A549 (cell line): ENCODE measurements at regions not wholly inside any gene's neighbourhood (a gene's known extent, or its start where the extent isn't known, plus 50 kb on each side); places are given as distances from the start of the nearest gene placed in this dataset.

Experiments used
- ATAC-seq, 2 experiments: fragments of 200-7000 bp in 1 of 2; fragments of >200 bp in 1 of 2; cut with Nextera tagmentation in 1 of 2; cut with Tn5 transposase in 1 of 2; 3 replicates each; pipeline versions ENCODE4 v1.8.0 to v1.9.1; 2018 to 2020; ENCODE audit warnings: mild to moderate bottlenecking in 1 of 2, moderate library complexity in 1 of 2
- CTCF ChIA-PET: fragments of 300-600 bp; sonication (Branson Sonifier 250); formaldehyde crosslinking; extraction: SDS; loops from one replicate; lab custom pipeline; 2021; ENCODE audit warnings: antibody characterized with exemption, inconsistent platforms; lab: Yijun Ruan, JAX
- POLR2A ChIA-PET: fragments of 350-600 bp; formaldehyde crosslinking; extraction: SDS; loops from one replicate; lab custom pipeline; 2021; ENCODE audit warnings: antibody characterized with exemption, inconsistent platforms; lab: Yijun Ruan, JAX
- DNase-seq, 2 experiments: peaks; one replicate each; pipeline versions ENCODE4 v3.0.0 to v3.0.0-alpha.2; 2011 to 2016; ENCODE audit warnings: low read depth in 1 of 2, low spot score in 1 of 2
- FAIRE-seq: peaks from 2 replicates; lab custom pipeline; 2011; peaks lifted over from hg19 to GRCh38; lab: Jason Lieb, UNC
- H3K27ac ChIP-seq, 2 experiments: fragments of >200 bp; sonication (Bioruptor Twin); formaldehyde crosslinking; 3 replicates each; pipeline ENCODE4 v1.5.1; 2016 to 2017
- H3K4me1 ChIP-seq: fragments of >200 bp; sonication (Bioruptor Twin); formaldehyde crosslinking; 3 replicates; pipeline ENCODE4 v1.6.1; 2016
- H3K4me2 ChIP-seq: fragments of >200 bp; sonication (Bioruptor Twin); formaldehyde crosslinking; 3 replicates; pipeline ENCODE4 v1.6.1; 2016
- H3K4me3 ChIP-seq: fragments of >200 bp; sonication (Bioruptor Twin); formaldehyde crosslinking; 3 replicates; pipeline ENCODE4 v1.5.1; 2016
- H3K9me3 ChIP-seq: fragments of >200 bp; sonication (Bioruptor Twin); formaldehyde crosslinking; 3 replicates; pipeline ENCODE4 v1.6.1; 2016
- CBX8 ChIP-seq: fragments of 200-600 bp; sonication (generic); IDR thresholded peaks from 2 replicates; pipeline ENCODE4 v1.6.1; 2016
- EHF ChIP-seq: fragments of 250-450 bp; sonication (Bioruptor Pico); IDR thresholded peaks from 2 replicates; pipeline ENCODE4 v1.5.0; 2020; ENCODE audit warnings: mild to moderate bottlenecking
- EHMT2 ChIP-seq: fragments of 200-600 bp; sonication (generic); IDR thresholded peaks from 2 replicates; pipeline ENCODE4 v1.6.1; 2016; ENCODE audit warnings: antibody characterized with exemption, low read depth, mild to moderate bottlenecking, moderate library complexity
- EP300 ChIP-seq, 2 experiments: fragments of >200 bp; sonication (Bioruptor Twin); formaldehyde crosslinking; IDR thresholded peaks; 2 replicates in 1 of 2; 3 replicates in 1 of 2; pipeline ENCODE4 v1.6.1; 2016 to 2017
- FOSL2 ChIP-seq, 2 experiments: fragments of 450-650 bp in 1 of 2; fragments of >200 bp in 1 of 2; sonication (Bioruptor Twin) in 1 of 2; formaldehyde crosslinking; IDR thresholded peaks; 2 replicates each; pipeline versions ENCODE4 v1.5.0 to v1.6.1; 2016 to 2020; ENCODE audit warnings: mild to moderate bottlenecking in 1 of 2, moderate library complexity in 1 of 2
- HDAC2 ChIP-seq: fragments of 200-600 bp; sonication (generic); IDR thresholded peaks from 2 replicates; pipeline ENCODE4 v1.6.1; 2016
- HOXB13 ChIP-seq: fragments of 250-450 bp; sonication (Bioruptor Pico); IDR thresholded peaks from 2 replicates; pipeline ENCODE4 v1.5.0; 2020; ENCODE audit warnings: low read depth, mild to moderate bottlenecking, moderate library complexity
- JUN ChIP-seq, 2 experiments: fragments of >200 bp; sonication (Bioruptor Twin); formaldehyde crosslinking; IDR thresholded peaks; 2 replicates in 1 of 2; 3 replicates in 1 of 2; pipeline ENCODE4 v1.6.1; 2016 to 2017
- JUNB ChIP-seq: fragments of >200 bp; sonication (Bioruptor Twin); formaldehyde crosslinking; IDR thresholded peaks from 2 replicates; pipeline ENCODE4 v1.6.1; 2016
- MAZ ChIP-seq: fragments of 150-350 bp; IDR thresholded peaks from 2 replicates; pipeline ENCODE4 v1.6.1; 2014; ENCODE audit warnings: antibody characterized with exemption, low read depth, low read length, borderline replicate concordance
- NFE2L2 ChIP-seq: fragments of 150-350 bp; conservative IDR thresholded peaks from 2 replicates; pipeline ENCODE4 v1.6.1; 2014; ENCODE audit warnings: low read length
- POLR2AphosphoS2 ChIP-seq: conservative IDR thresholded peaks from 2 replicates; pipeline ENCODE4 v1.6.1; 2012; ENCODE audit warnings: low read length, improper control_type of control experiment, inconsistent platforms
- RAD21 ChIP-seq, 2 experiments: fragments of >200 bp in 1 of 2; sonication (Bioruptor Twin) in 1 of 2; formaldehyde crosslinking in 1 of 2; IDR thresholded peaks in 1 of 2; conservative IDR thresholded peaks in 1 of 2; 2 replicates in 1 of 2; 3 replicates in 1 of 2; pipeline ENCODE4 v1.6.1; 2012 to 2018; ENCODE audit warnings: inconsistent platforms in 1 of 2
- RFX5 ChIP-seq: fragments of 450-650 bp; IDR thresholded peaks from 2 replicates; pipeline ENCODE4 v1.7.1; 2014; ENCODE audit warnings: antibody characterized with exemption, mild to moderate bottlenecking, moderate library complexity
- SREBF2 ChIP-seq: fragments of 450-650 bp; IDR thresholded peaks from 2 replicates; pipeline ENCODE4 v1.6.1; 2014; ENCODE audit warnings: mild to moderate bottlenecking, moderate library complexity
- TP53 ChIP-seq: fragments of 250-450 bp; sonication (Bioruptor Pico); IDR thresholded peaks from 2 replicates; pipeline ENCODE4 v1.5.0; 2021; ENCODE audit warnings: mild to moderate bottlenecking, moderate library complexity
- ZC3H11A ChIP-seq: fragments of 450-650 bp; IDR thresholded peaks from 2 replicates; pipeline ENCODE4 v1.6.1; 2014; ENCODE audit warnings: antibody characterized with exemption, mild to moderate bottlenecking
- ZFP36 ChIP-seq: fragments of 450-650 bp; IDR thresholded peaks from 2 replicates; pipeline ENCODE4 v1.6.1; 2014; ENCODE audit warnings: borderline replicate concordance; ENCODE audit not compliant: partially characterized antibody
- WGBS: methylation state at CpG from one replicate; pipeline ENCODE4 v1.1.6; 2017; ENCODE audit errors: missing lambda C conversion rate; 5-methylcytosine and 5-hydroxymethylcytosine counted together
- TF ChIP-seq, protein P1 (sequence below): fragments of >200 bp; sonication (Bioruptor Twin); formaldehyde crosslinking; IDR thresholded peaks from 2 replicates; pipeline ENCODE4 v1.6.1; 2016
- TF ChIP-seq, protein P2 (sequence below): fragments of 250-450 bp; sonication (Bioruptor Pico); IDR thresholded peaks from 2 replicates; pipeline ENCODE4 v1.5.0; 2020; ENCODE audit warnings: low read depth, mild to moderate bottlenecking, moderate library complexity
- TF ChIP-seq, protein P3 (sequence below): fragments of >200 bp; sonication (Bioruptor Twin); formaldehyde crosslinking; IDR thresholded peaks from 3 replicates; pipeline ENCODE4 v1.6.1; 2016
- TF ChIP-seq, protein P4 (sequence below): fragments of 450-650 bp; IDR thresholded peaks from 2 replicates; pipeline ENCODE4 v1.6.1; 2014; ENCODE audit warnings: antibody characterized with exemption
- TF ChIP-seq, protein P5 (sequence below): fragments of 250-450 bp; sonication (Bioruptor Pico); IDR thresholded peaks from 2 replicates; pipeline ENCODE4 v1.5.0; 2021; ENCODE audit warnings: mild to moderate bottlenecking, moderate library complexity, borderline replicate concordance
- TF ChIP-seq, protein P6 (sequence below): fragments of 200-600 bp; sonication (generic); IDR thresholded peaks from 2 replicates; pipeline ENCODE4 v1.6.1; 2016; ENCODE audit warnings: antibody characterized with exemption, mild to moderate bottlenecking, moderate library complexity

DNA sequence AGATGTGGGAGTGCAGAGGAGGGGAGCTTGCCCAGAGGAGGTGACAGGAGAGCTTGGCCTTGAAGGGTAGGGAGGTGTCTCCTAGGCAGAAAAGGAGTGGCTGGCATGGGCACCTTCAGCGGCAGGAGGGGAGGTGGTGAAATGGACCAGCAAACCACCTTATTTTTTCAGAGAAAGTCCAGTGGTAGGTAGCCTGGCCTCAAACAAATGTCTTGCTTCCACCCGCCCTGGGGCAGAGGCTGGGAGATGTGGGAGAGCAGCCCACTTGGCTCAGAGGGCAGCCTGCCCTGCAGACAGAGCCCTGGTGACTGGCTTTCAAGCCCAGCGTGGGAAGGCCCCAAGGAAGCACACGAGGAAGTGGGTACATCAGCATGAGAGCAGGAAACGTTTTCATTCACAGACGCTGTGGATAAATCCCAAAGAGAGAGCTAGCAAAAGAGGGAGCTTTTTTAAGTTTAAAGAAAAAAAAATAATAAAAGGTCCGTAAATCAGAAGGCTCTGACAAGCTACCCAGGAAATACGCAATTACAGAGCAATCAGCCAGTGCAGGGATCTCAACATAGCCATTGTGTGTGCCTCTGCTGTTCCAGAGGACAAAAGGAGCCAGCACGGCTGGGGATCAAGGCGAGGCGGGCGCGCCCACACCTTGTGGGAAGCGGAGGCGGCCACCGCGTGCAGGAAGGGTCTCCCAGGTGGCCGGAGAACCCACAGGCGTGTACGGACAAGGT, 238.7 kb upstream of the PLET1 start (continued):
- TF ChIP-seq, protein P1, sequence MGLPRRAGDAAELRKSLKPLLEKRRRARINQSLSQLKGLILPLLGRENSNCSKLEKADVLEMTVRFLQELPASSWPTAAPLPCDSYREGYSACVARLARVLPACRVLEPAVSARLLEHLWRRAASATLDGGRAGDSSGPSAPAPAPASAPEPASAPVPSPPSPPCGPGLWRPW, result no peak
- no peak for TF ChIP-seq FOSL2 (IDR thresholded peaks at IDR 0.05)
- no peak for TF ChIP-seq FOSL2 (CRISPR knock-in tag; IDR thresholded peaks at IDR 0.05)
- TF ChIP-seq CBX8, result no peak
- TF ChIP-seq NFE2L2, result no peak
- no peak for TF ChIP-seq EHF (CRISPR knock-in tag)
- TF ChIP-seq, protein P2, sequence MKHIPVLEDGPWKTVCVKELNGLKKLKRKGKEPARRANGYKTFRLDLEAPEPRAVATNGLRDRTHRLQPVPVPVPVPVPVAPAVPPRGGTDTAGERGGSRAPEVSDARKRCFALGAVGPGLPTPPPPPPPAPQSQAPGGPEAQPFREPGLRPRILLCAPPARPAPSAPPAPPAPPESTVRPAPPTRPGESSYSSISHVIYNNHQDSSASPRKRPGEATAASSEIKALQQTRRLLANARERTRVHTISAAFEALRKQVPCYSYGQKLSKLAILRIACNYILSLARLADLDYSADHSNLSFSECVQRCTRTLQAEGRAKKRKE, result no peak
- no peak for TF ChIP-seq RFX5
- TF ChIP-seq, protein P3, sequence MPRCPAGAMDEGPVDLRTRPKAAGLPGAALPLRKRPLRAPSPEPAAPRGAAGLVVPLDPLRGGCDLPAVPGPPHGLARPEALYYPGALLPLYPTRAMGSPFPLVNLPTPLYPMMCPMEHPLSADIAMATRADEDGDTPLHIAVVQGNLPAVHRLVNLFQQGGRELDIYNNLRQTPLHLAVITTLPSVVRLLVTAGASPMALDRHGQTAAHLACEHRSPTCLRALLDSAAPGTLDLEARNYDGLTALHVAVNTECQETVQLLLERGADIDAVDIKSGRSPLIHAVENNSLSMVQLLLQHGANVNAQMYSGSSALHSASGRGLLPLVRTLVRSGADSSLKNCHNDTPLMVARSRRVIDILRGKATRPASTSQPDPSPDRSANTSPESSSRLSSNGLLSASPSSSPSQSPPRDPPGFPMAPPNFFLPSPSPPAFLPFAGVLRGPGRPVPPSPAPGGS, result no peak
- no peak for TF ChIP-seq POLR2AphosphoS2
- TF ChIP-seq JUNB, result no peak
- no peak for TF ChIP-seq EHMT2
- TF ChIP-seq, all 56 proteins: peak for 0

DNA sequence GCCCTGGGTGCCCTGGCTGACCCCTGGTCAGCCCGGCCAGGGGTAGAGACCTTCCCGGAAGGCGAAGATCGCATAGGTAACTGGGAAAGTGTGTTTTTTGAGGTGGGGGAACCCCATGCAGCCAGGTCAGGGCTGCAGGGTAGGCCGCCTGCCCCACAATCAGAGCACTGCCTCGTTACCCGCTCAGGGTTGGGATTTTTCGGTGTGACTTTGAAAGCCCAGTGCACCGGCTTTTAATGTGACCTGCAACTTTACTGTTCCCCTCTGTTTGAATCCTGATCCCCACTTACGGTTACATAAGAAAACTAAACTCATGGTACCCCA, 239.2 kb upstream of the PLET1 start:
- WGBS, result 64% methylated on average over 10 of the region's 10 CpGs

DNA sequence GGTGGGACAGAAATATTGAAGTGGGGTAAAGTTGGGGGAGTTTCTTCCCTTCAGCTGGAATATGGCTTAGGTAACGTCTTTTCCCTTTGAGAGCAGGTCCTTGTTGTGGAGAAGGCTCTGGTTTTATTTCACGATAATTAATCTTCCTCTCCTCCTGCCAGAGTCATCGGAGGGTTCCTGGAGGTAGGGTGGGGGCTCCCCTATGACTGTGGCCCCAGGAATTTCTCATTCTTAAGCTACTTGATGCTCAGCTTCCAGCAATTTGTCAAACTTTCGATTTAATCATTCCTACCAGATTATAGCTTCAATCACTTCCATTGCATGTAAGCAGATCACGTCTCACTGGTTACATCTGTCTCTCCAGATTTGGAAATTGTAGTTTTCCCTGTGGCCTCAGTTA, 242.8 kb upstream of the PLET1 start:
- no peak for DNase-seq
- CTCF ChIA-PET, result no interaction called here
- WGBS, result 5% methylated on average over 5 of the region's 5 CpGs

More for the DNA sequence above, 239.2 kb upstream of the PLET1 start:
- no peak for FAIRE-seq
- Histone ChIP-seq H3K4me3 (no peak overlapping the region), H3K4me1 (no peaks in the 10 kb centered on the region), H3K9me3 (no peaks in the 10 kb centered on the region), H3K27ac (no peak overlapping the region), H3K4me2 (no peak overlapping the region)
- ChIA-PET CTCF (no interaction called here), POLR2A (no interaction called here)
- no peak for ATAC-seq
- no peak for DNase-seq
- TF ChIP-seq MAZ, result no peak

More for the DNA sequence above, 242.8 kb upstream of the PLET1 start:
- no peak for FAIRE-seq
- Histone ChIP-seq H3K9me3 (no peaks in the 10 kb centered on the region), H3K4me1 (no peaks in the 10 kb centered on the region), H3K4me3 (no peak overlapping the region), H3K4me2 (no peak overlapping the region), H3K27ac (no peak overlapping the region)
- TF ChIP-seq ZFP36 (no peak), JUN (IDR thresholded peaks at IDR 0.05) (no peak), HDAC2 (no peak), JUNB (no peak), RAD21 (conservative IDR thresholded peaks at IDR 0.05 in 1 of 2, IDR thresholded peaks at IDR 0.05 in 1 of 2) (no peak), MAZ (no peak), SREBF2 (no peak), ZC3H11A (no peak), EP300 (IDR thresholded peaks at IDR 0.05) (no peak), HOXB13 (CRISPR knock-in tag) (no peak), POLR2AphosphoS2 (no peak), TP53 (CRISPR knock-in tag) (no peak), NFE2L2 (no peak)
- TF ChIP-seq, protein P4, sequence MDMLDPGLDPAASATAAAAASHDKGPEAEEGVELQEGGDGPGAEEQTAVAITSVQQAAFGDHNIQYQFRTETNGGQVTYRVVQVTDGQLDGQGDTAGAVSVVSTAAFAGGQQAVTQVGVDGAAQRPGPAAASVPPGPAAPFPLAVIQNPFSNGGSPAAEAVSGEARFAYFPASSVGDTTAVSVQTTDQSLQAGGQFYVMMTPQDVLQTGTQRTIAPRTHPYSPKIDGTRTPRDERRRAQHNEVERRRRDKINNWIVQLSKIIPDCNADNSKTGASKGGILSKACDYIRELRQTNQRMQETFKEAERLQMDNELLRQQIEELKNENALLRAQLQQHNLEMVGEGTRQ, result no peak
- TF ChIP-seq, protein P5, sequence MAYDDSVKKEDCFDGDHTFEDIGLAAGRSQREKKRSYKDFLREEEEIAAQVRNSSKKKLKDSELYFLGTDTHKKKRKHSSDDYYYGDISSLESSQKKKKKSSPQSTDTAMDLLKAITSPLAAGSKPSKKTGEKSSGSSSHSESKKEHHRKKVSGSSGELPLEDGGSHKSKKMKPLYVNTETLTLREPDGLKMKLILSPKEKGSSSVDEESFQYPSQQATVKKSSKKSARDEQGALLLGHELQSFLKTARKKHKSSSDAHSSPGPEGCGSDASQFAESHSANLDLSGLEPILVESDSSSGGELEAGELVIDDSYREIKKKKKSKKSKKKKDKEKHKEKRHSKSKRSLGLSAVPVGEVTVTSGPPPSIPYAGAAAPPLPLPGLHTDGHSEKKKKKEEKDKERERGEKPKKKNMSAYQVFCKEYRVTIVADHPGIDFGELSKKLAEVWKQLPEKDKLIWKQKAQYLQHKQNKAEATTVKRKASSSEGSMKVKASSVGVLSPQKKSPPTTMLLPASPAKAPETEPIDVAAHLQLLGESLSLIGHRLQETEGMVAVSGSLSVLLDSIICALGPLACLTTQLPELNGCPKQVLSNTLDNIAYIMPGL (CRISPR knock-in tag), result no peak
- TF ChIP-seq, protein P6, sequence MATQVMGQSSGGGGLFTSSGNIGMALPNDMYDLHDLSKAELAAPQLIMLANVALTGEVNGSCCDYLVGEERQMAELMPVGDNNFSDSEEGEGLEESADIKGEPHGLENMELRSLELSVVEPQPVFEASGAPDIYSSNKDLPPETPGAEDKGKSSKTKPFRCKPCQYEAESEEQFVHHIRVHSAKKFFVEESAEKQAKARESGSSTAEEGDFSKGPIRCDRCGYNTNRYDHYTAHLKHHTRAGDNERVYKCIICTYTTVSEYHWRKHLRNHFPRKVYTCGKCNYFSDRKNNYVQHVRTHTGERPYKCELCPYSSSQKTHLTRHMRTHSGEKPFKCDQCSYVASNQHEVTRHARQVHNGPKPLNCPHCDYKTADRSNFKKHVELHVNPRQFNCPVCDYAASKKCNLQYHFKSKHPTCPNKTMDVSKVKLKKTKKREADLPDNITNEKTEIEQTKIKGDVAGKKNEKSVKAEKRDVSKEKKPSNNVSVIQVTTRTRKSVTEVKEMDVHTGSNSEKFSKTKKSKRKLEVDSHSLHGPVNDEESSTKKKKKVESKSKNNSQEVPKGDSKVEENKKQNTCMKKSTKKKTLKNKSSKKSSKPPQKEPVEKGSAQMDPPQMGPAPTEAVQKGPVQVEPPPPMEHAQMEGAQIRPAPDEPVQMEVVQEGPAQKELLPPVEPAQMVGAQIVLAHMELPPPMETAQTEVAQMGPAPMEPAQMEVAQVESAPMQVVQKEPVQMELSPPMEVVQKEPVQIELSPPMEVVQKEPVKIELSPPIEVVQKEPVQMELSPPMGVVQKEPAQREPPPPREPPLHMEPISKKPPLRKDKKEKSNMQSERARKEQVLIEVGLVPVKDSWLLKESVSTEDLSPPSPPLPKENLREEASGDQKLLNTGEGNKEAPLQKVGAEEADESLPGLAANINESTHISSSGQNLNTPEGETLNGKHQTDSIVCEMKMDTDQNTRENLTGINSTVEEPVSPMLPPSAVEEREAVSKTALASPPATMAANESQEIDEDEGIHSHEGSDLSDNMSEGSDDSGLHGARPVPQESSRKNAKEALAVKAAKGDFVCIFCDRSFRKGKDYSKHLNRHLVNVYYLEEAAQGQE, result no peak
- POLR2A ChIA-PET, result interaction anchor here (0.6 kb wide), 1 partner anchor 214 kb away, joined by 3 read pairs; no protein-coding TSS in a partner anchor
- ATAC-seq, result no peak
